ENCODE measurements at regions not wholly inside any gene's neighbourhood (a gene's known extent, or its start where the extent isn't known, plus 50 kb on each side); places are given as distances from the start of the nearest gene placed in this dataset.

- DNase-seq (no peak), ATAC-seq (peak in 1 of 2 donors; percentile 41)
- Mint-ChIP-seq H3K4me1 (peaks cover 0 to 22% (median 0%) of the 10 kb centered on the region in 4 donors), H3K4me3 (no peak overlapping the region), H3K9me3 (no peaks in the 10 kb centered on the region), H3K27me3 (no peaks in the 10 kb centered on the region), H3K36me3 (peaks cover 0 to 1% (median 0%) of the 10 kb centered on the region in 3 donors), H3K27ac (peak overlapping the region in 1 of 10 donors; percentile 55)
- POLR2A ChIA-PET: no interaction called here
These were observed 122.0 kb downstream of the UCHL5 start for GRCh38 chr1:192937128-192937527.

- POLR2A ChIA-PET: no interaction called here
- peaks cover 0 to 22% (median 0%) of the 10 kb centered on the region in 4 donors for H3K4me1 Mint-ChIP-seq
These were observed 119.7 kb downstream of the UCHL5 start for GRCh38 chr1:192939440-192939839.

GRCh38 chr1:192940658-192941057 lies 118.5 kb downstream of the UCHL5 start:
- POLR2A ChIA-PET: no interaction called here
- peaks cover 0 to 1% (median 0%) of the 10 kb centered on the region in 3 donors for H3K36me3 Mint-ChIP-seq
- ATAC-seq: no peak
- no peaks in the 10 kb centered on the region for H3K27me3 Mint-ChIP-seq
- no peak for DNase-seq
- peaks cover 0 to 20% (median 0%) of the 10 kb centered on the region in 4 donors for H3K4me1 Mint-ChIP-seq
- H3K9me3 Mint-ChIP-seq: no peaks in the 10 kb centered on the region
- H3K27ac Mint-ChIP-seq: no peak overlapping the region
- no peak overlapping the region for H3K4me3 Mint-ChIP-seq

More at GRCh38 chr1:192939440-192939839, 119.7 kb downstream of the UCHL5 start:
- no peak for ATAC-seq
- H3K9me3 Mint-ChIP-seq: no peaks in the 10 kb centered on the region
- H3K27ac Mint-ChIP-seq: no peak overlapping the region
- H3K36me3 Mint-ChIP-seq: peaks cover 0 to 1% (median 0%) of the 10 kb centered on the region in 3 donors
- no peak overlapping the region for H3K4me3 Mint-ChIP-seq
- no peaks in the 10 kb centered on the region for H3K27me3 Mint-ChIP-seq
- no peak for DNase-seq

GRCh38 chr1:192941722-192942411 lies 117.3 kb downstream of the UCHL5 start:
- H3K27me3 Mint-ChIP-seq: no peaks in the 10 kb centered on the region
- no peak for ATAC-seq
- peaks cover 0 to 1% (median 0%) of the 10 kb centered on the region in 3 donors for H3K36me3 Mint-ChIP-seq
- POLR2A ChIA-PET: no interaction called here
- no peak for DNase-seq
- H3K9me3 Mint-ChIP-seq: no peaks in the 10 kb centered on the region
- H3K4me3 Mint-ChIP-seq: no peak overlapping the region
- peaks cover 0 to 8% (median 0%) of the 10 kb centered on the region in 4 donors for H3K4me1 Mint-ChIP-seq
- H3K27ac Mint-ChIP-seq: no peak overlapping the region

- Mint-ChIP-seq H3K27ac (no peak overlapping the region), H3K4me3 (no peak overlapping the region), H3K9me3 (no peaks in the 10 kb centered on the region), H3K36me3 (peaks cover 0 to 6% (median 0%) of the 10 kb centered on the region in 3 donors), H3K4me1 (peaks cover 0 to 3% (median 0%) of the 10 kb centered on the region in 4 donors), H3K27me3 (no peaks in the 10 kb centered on the region)
- DNase-seq: no peak
- ATAC-seq: no peak
- POLR2A ChIA-PET: no interaction called here
These were observed 116.1 kb downstream of the UCHL5 start for GRCh38 chr1:192943108-192943507.

- ATAC-seq (no peak), DNase-seq (no peak)
- POLR2A ChIA-PET: no interaction called here
- peaks cover 0 to 7% (median 0%) of the 10 kb centered on the region in 3 donors for H3K36me3 Mint-ChIP-seq
- H3K4me1 Mint-ChIP-seq: peaks cover 0 to 2% (median 0%) of the 10 kb centered on the region in 4 donors
- H3K27me3 Mint-ChIP-seq: no peaks in the 10 kb centered on the region
- no peaks in the 10 kb centered on the region for H3K9me3 Mint-ChIP-seq
- no peak overlapping the region for H3K4me3 Mint-ChIP-seq
- no peak overlapping the region for H3K27ac Mint-ChIP-seq
These were observed 115.6 kb downstream of the UCHL5 start for GRCh38 chr1:192943522-192943921.

GRCh38 chr1:192945390-192946130 lies 113.6 kb downstream of the UCHL5 start:
- Mint-ChIP-seq H3K27me3 (no peaks in the 10 kb centered on the region), H3K36me3 (peaks cover 0 to 6% (median 0%) of the 10 kb centered on the region in 3 donors), H3K4me1 (no peaks in the 10 kb centered on the region), H3K27ac (no peak overlapping the region), H3K4me3 (no peak overlapping the region), H3K9me3 (no peaks in the 10 kb centered on the region)
- ATAC-seq (no peak), DNase-seq (no peak)
- POLR2A ChIA-PET: no interaction called here

- ATAC-seq: no peak
- no peak overlapping the region for H3K27ac Mint-ChIP-seq
These were observed 109.4 kb downstream of the UCHL5 start for GRCh38 chr1:192949783-192950182.

GRCh38 chr1:192950926-192951325 lies 108.2 kb downstream of the UCHL5 start:
- Mint-ChIP-seq H3K4me3 (no peak overlapping the region), H3K9me3 (no peaks in the 10 kb centered on the region), H3K36me3 (peaks cover 5 to 30% (median 20%) of the 10 kb centered on the region in 3 donors), H3K27me3 (no peaks in the 10 kb centered on the region), H3K27ac (no peak overlapping the region), H3K4me1 (no peaks in the 10 kb centered on the region)
- POLR2A ChIA-PET: no interaction called here
- no peak for DNase-seq
- no peak for ATAC-seq

More at GRCh38 chr1:192949783-192950182, 109.4 kb downstream of the UCHL5 start:
- Mint-ChIP-seq H3K27me3 (no peaks in the 10 kb centered on the region), H3K9me3 (no peaks in the 10 kb centered on the region), H3K4me1 (no peaks in the 10 kb centered on the region), H3K36me3 (peaks cover 5 to 22% (median 15%) of the 10 kb centered on the region in 3 donors), H3K4me3 (no peak overlapping the region)
- POLR2A ChIA-PET: no interaction called here
- DNase-seq: no peak

- Mint-ChIP-seq H3K27ac (no peak overlapping the region), H3K4me3 (no peak overlapping the region), H3K27me3 (no peaks in the 10 kb centered on the region), H3K36me3 (peaks cover 5 to 36% (median 27%) of the 10 kb centered on the region in 3 donors), H3K9me3 (no peaks in the 10 kb centered on the region), H3K4me1 (no peaks in the 10 kb centered on the region)
- POLR2A ChIA-PET: no interaction called here
- no peak for ATAC-seq
- no peak for DNase-seq
These were observed 107.3 kb downstream of the UCHL5 start for GRCh38 chr1:192951691-192952460.

- no peak for DNase-seq
- Mint-ChIP-seq H3K27me3 (no peaks in the 10 kb centered on the region), H3K27ac (no peak overlapping the region), H3K36me3 (peaks cover 5 to 38% (median 30%) of the 10 kb centered on the region in 3 donors), H3K4me3 (no peak overlapping the region), H3K4me1 (no peaks in the 10 kb centered on the region), H3K9me3 (no peaks in the 10 kb centered on the region)
- POLR2A ChIA-PET: no interaction called here
- no peak for ATAC-seq
These were observed 106.5 kb downstream of the UCHL5 start for GRCh38 chr1:192952646-192953045.

GRCh38 chr1:192954705-192955265 lies 104.4 kb downstream of the UCHL5 start:
- Mint-ChIP-seq H3K36me3 (peaks cover 5 to 33% (median 32%) of the 10 kb centered on the region in 3 donors), H3K9me3 (no peaks in the 10 kb centered on the region), H3K4me1 (no peaks in the 10 kb centered on the region), H3K4me3 (no peak overlapping the region), H3K27ac (no peak overlapping the region), H3K27me3 (no peaks in the 10 kb centered on the region)
- no peak for DNase-seq
- ATAC-seq: no peak
- POLR2A ChIA-PET: no interaction called here
